Mesenchymal stem cell (in vitro differentiated cells and primary cell): ENCODE measurements at regions not wholly inside any gene's neighbourhood (a gene's known extent, or its start where the extent isn't known, plus 50 kb on each side); places are given as distances from the start of the nearest gene placed in this dataset.

Source experiments
- DNase-seq: peaks from one replicate; pipeline ENCODE4 v3.0.0-alpha.2; 2013
- H2AFZ ChIP-seq: one replicate; pipeline ENCODE4 v1.6.1; 2013; ENCODE audit warnings: low read depth, mild to moderate bottlenecking, control low read depth, inconsistent platforms, low read length, moderate library complexity
- H2AK5ac ChIP-seq: 2 replicates; pipeline ENCODE4 v1.6.1; 2013; ENCODE audit warnings: low read length, moderate library complexity, mild to moderate bottlenecking, inconsistent platforms; ENCODE audit not compliant: severe bottlenecking
- H2BK120ac ChIP-seq: one replicate; pipeline ENCODE4 v1.6.1; 2013; ENCODE audit warnings: low read depth, mild to moderate bottlenecking, inconsistent platforms, low read length, moderate library complexity
- H2BK12ac ChIP-seq, 2 experiments: one replicate each; pipeline ENCODE4 v1.6.1; 2013; ENCODE audit warnings: inconsistent platforms in 2 of 2, low read length in 2 of 2, mild to moderate bottlenecking in 2 of 2, moderate library complexity in 2 of 2, control low read depth in 1 of 2
- H2BK15ac ChIP-seq: one replicate; pipeline ENCODE4 v1.6.1; 2013; ENCODE audit warnings: mild to moderate bottlenecking, low read depth, inconsistent platforms; ENCODE audit not compliant: poor library complexity, severe bottlenecking
- H2BK5ac ChIP-seq: 2 replicates; pipeline ENCODE4 v1.6.1; 2013; ENCODE audit warnings: low read depth, mild to moderate bottlenecking, low read length, control low read depth, inconsistent platforms; ENCODE audit not compliant: poor library complexity, severe bottlenecking
- H3K14ac ChIP-seq, 2 experiments: one replicate each; pipeline ENCODE4 v1.6.1; 2013; ENCODE audit warnings: inconsistent platforms in 2 of 2, low read length in 2 of 2, control low read depth in 1 of 2, mild to moderate bottlenecking in 1 of 2, moderate library complexity in 1 of 2
- H3K18ac ChIP-seq, 2 experiments: one replicate each; pipeline ENCODE4 v1.6.1; 2013; ENCODE audit warnings: inconsistent platforms in 2 of 2, low read length in 2 of 2, control low read depth in 1 of 2, low read depth in 1 of 2, mild to moderate bottlenecking in 1 of 2
- H3K23ac ChIP-seq, 2 experiments: one replicate each; pipeline ENCODE4 v1.6.1; 2013; ENCODE audit warnings: inconsistent platforms in 2 of 2, low read length in 2 of 2, mild to moderate bottlenecking in 2 of 2, moderate library complexity in 2 of 2, control low read depth in 1 of 2
- H3K27ac ChIP-seq: 2 replicates; pipeline ENCODE4 v1.5.1; 2013; ENCODE audit warnings: mild to moderate bottlenecking, moderate library complexity, low read length, control low read depth, inconsistent platforms; ENCODE audit not compliant: poor library complexity, severe bottlenecking
- H3K27me3 ChIP-seq, 2 experiments: 2 replicates each; pipeline versions ENCODE4 v1.6.1 to v1.7.0; 2013; ENCODE audit warnings: low read length in 2 of 2, mild to moderate bottlenecking in 2 of 2, moderate library complexity in 2 of 2, control low read depth in 1 of 2, inconsistent platforms in 1 of 2; ENCODE audit not compliant: control insufficient read depth in 1 of 2, insufficient read depth in 1 of 2
- H3K36me3 ChIP-seq, 2 experiments: 2 replicates each; pipeline versions ENCODE4 v1.6.1 to v1.7.0; 2013; ENCODE audit warnings: low read length in 2 of 2, control low read depth in 1 of 2, inconsistent platforms in 1 of 2, low read depth in 1 of 2, mild to moderate bottlenecking in 1 of 2; ENCODE audit not compliant: insufficient read depth in 2 of 2, control insufficient read depth in 1 of 2
- H3K4ac ChIP-seq, 2 experiments: one replicate each; pipeline ENCODE4 v1.6.1; 2013; ENCODE audit warnings: inconsistent platforms in 2 of 2, low read length in 2 of 2, mild to moderate bottlenecking in 2 of 2, moderate library complexity in 2 of 2, control low read depth in 1 of 2, low read depth in 1 of 2
- H3K4me1 ChIP-seq: 2 replicates; pipeline ENCODE4 v1.6.1; 2013; ENCODE audit warnings: low read depth, low read length, control low read depth; ENCODE audit not compliant: control insufficient read depth, insufficient read depth
- H3K4me2 ChIP-seq: 2 replicates; pipeline ENCODE4 v1.6.1; 2013; ENCODE audit warnings: low read length, mild to moderate bottlenecking, inconsistent platforms; ENCODE audit not compliant: poor library complexity, severe bottlenecking
- H3K4me3 ChIP-seq, 2 experiments: 2 replicates each; pipeline versions ENCODE4 v1.5.1 to v1.7.0; 2013; ENCODE audit warnings: low read length in 2 of 2, mild to moderate bottlenecking in 2 of 2, control low read depth in 1 of 2, low read depth in 1 of 2; ENCODE audit not compliant: insufficient read depth in 1 of 2
- H3K79me1 ChIP-seq: replicated peaks from 2 replicates; pipeline ENCODE4 v1.6.1; 2013; ENCODE audit warnings: mild to moderate bottlenecking, control low read depth, low read length, inconsistent platforms; ENCODE audit not compliant: poor library complexity, severe bottlenecking
- H3K9ac ChIP-seq: 2 replicates; pipeline ENCODE4 v1.7.0; 2013; ENCODE audit warnings: mild to moderate bottlenecking, low read length, moderate library complexity
- H3K9me3 ChIP-seq: 2 replicates; pipeline ENCODE4 v1.7.0; 2013; ENCODE audit warnings: mild to moderate bottlenecking, low read length; ENCODE audit not compliant: control insufficient read depth
- H4K8ac ChIP-seq: one replicate; pipeline ENCODE4 v1.6.1; 2013; ENCODE audit warnings: inconsistent platforms, mild to moderate bottlenecking, low read length, moderate library complexity
- H4K91ac ChIP-seq: one replicate; pipeline ENCODE4 v1.6.1; 2013; ENCODE audit warnings: mild to moderate bottlenecking, low read length, inconsistent platforms
- WGBS: methylation state at CpG from one replicate; pipeline ENCODE4 v1.1.7; 2013; ENCODE audit warnings: mixed read lengths; 5-methylcytosine and 5-hydroxymethylcytosine counted together

- Histone ChIP-seq H3K14ac (no peak overlapping the region), H3K4me3 (no peak overlapping the region), H3K4ac (no peak overlapping the region), H4K91ac (no peak overlapping the region), H3K79me1 (no peaks in the 10 kb centered on the region), H2BK120ac (no peak overlapping the region), H4K8ac (no peak overlapping the region), H2AK5ac (no peak overlapping the region), H2AFZ (no peak overlapping the region), H2BK15ac (no peak overlapping the region), H3K27ac (no peak overlapping the region), H3K27me3 (no peaks in the 10 kb centered on the region), H3K9me3 (peaks cover 21% of the 10 kb centered on the region), H3K9ac (no peak overlapping the region), H3K18ac (no peak overlapping the region), H2BK5ac (no peak overlapping the region), H3K4me1 (no peaks in the 10 kb centered on the region), H3K36me3 (no peaks in the 10 kb centered on the region), H3K23ac (no peak overlapping the region), H3K4me2 (no peak overlapping the region), H2BK12ac (no peak overlapping the region)
- DNase-seq = no peak
- 50% methylated on average over 1 of the region's 1 CpG for WGBS
Measured at GRCh38 chr16:6143020-6143419, 1045.4 kb upstream of the EEF2KMT start.

GRCh38 chr16:6133009-6133557, 1035.5 kb upstream of the EEF2KMT start:
- DNase-seq = no peak
- H3K4ac ChIP-seq = no peak overlapping the region
- H3K27me3 ChIP-seq = no peaks in the 10 kb centered on the region
- H3K18ac ChIP-seq = no peak overlapping the region
- H3K9ac ChIP-seq = no peak overlapping the region
- no peak overlapping the region for H2AK5ac ChIP-seq
- H2BK5ac ChIP-seq = no peak overlapping the region
- no peaks in the 10 kb centered on the region for H3K79me1 ChIP-seq
- no peak overlapping the region for H4K8ac ChIP-seq
- H3K23ac ChIP-seq = no peak overlapping the region
- no peaks in the 10 kb centered on the region for H3K36me3 ChIP-seq
- no peak overlapping the region for H4K91ac ChIP-seq
- H3K14ac ChIP-seq = no peak overlapping the region
- H2BK120ac ChIP-seq = no peak overlapping the region
- 76% methylated on average over 5 of the region's 6 CpGs for WGBS
- H3K9me3 ChIP-seq = peaks cover 10% of the 10 kb centered on the region
- H2BK12ac ChIP-seq = no peak overlapping the region
- no peaks in the 10 kb centered on the region for H3K4me1 ChIP-seq
- H3K27ac ChIP-seq = no peak overlapping the region
- no peak overlapping the region for H3K4me2 ChIP-seq
- H2BK15ac ChIP-seq = no peak overlapping the region
- H3K4me3 ChIP-seq = no peak overlapping the region
- H2AFZ ChIP-seq = no peak overlapping the region

- Histone ChIP-seq H3K36me3 (no peaks in the 10 kb centered on the region), H2BK5ac (no peak overlapping the region), H3K23ac (no peak overlapping the region), H3K27ac (no peak overlapping the region), H3K4me2 (no peak overlapping the region), H3K18ac (no peak overlapping the region), H2BK120ac (no peak overlapping the region), H2BK15ac (no peak overlapping the region), H3K4me3 (no peak overlapping the region), H3K9ac (no peak overlapping the region), H4K91ac (no peak overlapping the region), H3K4me1 (no peaks in the 10 kb centered on the region), H2AFZ (no peak overlapping the region), H3K27me3 (no peaks in the 10 kb centered on the region), H3K9me3 (peaks cover 10% of the 10 kb centered on the region), H3K4ac (no peak overlapping the region), H3K14ac (no peak overlapping the region), H2BK12ac (no peak overlapping the region), H4K8ac (no peak overlapping the region), H3K79me1 (no peaks in the 10 kb centered on the region), H2AK5ac (no peak overlapping the region)
- no peak for DNase-seq
- WGBS = 89% methylated on average over 6 of the region's 6 CpGs
Measured at GRCh38 chr16:6132121-6132520, 1034.5 kb upstream of the EEF2KMT start.

- no peak overlapping the region for H3K4me3 ChIP-seq
- 73% methylated on average over 5 of the region's 5 CpGs for WGBS
Measured at GRCh38 chr16:6131526-6132050, 1034.0 kb upstream of the EEF2KMT start.

More at GRCh38 chr16:6131526-6132050, 1034.0 kb upstream of the EEF2KMT start:
- H2AFZ ChIP-seq = no peak overlapping the region
- H2BK12ac ChIP-seq = no peak overlapping the region
- H2AK5ac ChIP-seq = no peak overlapping the region
- no peak overlapping the region for H2BK120ac ChIP-seq
- no peak overlapping the region for H3K23ac ChIP-seq
- H3K4me1 ChIP-seq = no peaks in the 10 kb centered on the region
- no peak overlapping the region for H3K4me2 ChIP-seq
- H3K18ac ChIP-seq = no peak overlapping the region
- H3K4ac ChIP-seq = no peak overlapping the region
- no peak overlapping the region for H2BK15ac ChIP-seq
- no peak overlapping the region for H3K14ac ChIP-seq
- H3K79me1 ChIP-seq = no peaks in the 10 kb centered on the region
- H3K27ac ChIP-seq = no peak overlapping the region
- no peak overlapping the region for H4K91ac ChIP-seq
- peaks cover 14% of the 10 kb centered on the region for H3K9me3 ChIP-seq
- no peaks in the 10 kb centered on the region for H3K36me3 ChIP-seq
- H3K27me3 ChIP-seq = no peaks in the 10 kb centered on the region
- no peak overlapping the region for H2BK5ac ChIP-seq
- no peak overlapping the region for H4K8ac ChIP-seq
- H3K9ac ChIP-seq = no peak overlapping the region
- DNase-seq = no peak
